Liver (tissue), 3 donors: ENCODE measurements at regions not wholly inside any gene's neighbourhood (a gene's known extent, or its start where the extent isn't known, plus 50 kb on each side); places are given as distances from the start of the nearest gene placed in this dataset.

ENCODE experiments used
- JUND ChIP-seq, 2 donors: IDR thresholded peaks; 2 replicates each; pipeline ENCODE4 v1.6.1; 2016; ENCODE audit warnings: antibody characterized with exemption in 2 of 2
- TF ChIP-seq, protein P1 (sequence below): fragments of 150-350 bp; IDR thresholded peaks from 2 replicates; pipeline ENCODE4 v1.5.1; 2017; ENCODE audit warnings: improper control_type of control experiment, low read depth, low read length; ENCODE audit not compliant: missing input control
- donor health status: healthy.
- donor health status: healthy.

GRCh38 chrX:25300994-25301393 lies 285.2 kb upstream of the ARX start:
- TF ChIP-seq, protein P1, sequence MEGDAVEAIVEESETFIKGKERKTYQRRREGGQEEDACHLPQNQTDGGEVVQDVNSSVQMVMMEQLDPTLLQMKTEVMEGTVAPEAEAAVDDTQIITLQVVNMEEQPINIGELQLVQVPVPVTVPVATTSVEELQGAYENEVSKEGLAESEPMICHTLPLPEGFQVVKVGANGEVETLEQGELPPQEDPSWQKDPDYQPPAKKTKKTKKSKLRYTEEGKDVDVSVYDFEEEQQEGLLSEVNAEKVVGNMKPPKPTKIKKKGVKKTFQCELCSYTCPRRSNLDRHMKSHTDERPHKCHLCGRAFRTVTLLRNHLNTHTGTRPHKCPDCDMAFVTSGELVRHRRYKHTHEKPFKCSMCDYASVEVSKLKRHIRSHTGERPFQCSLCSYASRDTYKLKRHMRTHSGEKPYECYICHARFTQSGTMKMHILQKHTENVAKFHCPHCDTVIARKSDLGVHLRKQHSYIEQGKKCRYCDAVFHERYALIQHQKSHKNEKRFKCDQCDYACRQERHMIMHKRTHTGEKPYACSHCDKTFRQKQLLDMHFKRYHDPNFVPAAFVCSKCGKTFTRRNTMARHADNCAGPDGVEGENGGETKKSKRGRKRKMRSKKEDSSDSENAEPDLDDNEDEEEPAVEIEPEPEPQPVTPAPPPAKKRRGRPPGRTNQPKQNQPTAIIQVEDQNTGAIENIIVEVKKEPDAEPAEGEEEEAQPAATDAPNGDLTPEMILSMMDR: no peak
- no peak for TF ChIP-seq JUND (IDR thresholded peaks at IDR 0.05)
